ENCODE measurements at regions not wholly inside any gene's neighbourhood (a gene's known extent, or its start where the extent isn't known, plus 50 kb on each side); places are given as distances from the start of the nearest gene placed in this dataset.

DNA sequence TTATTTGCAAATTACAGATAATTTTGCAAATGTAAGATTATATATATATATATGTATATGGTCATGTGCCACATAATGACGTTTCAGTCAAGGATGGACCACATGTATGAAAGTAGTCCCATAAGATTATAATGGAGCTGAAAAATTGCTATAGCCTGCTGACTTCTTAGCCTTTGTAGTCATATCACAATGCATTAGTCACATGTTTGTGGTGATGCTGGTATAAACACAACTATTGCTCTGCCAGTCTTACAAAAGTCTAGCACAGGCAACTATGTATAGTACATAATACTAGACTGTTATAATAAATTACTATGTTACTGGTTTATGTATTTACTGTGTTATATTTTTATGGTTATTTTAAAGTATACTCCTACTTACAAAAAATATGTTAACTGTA is 444.3 kb downstream of the KCNJ2 start:
- TF ChIP-seq POLR2A (IDR thresholded peaks at IDR 0.05): no peak
- TF ChIP-seq, protein P1, sequence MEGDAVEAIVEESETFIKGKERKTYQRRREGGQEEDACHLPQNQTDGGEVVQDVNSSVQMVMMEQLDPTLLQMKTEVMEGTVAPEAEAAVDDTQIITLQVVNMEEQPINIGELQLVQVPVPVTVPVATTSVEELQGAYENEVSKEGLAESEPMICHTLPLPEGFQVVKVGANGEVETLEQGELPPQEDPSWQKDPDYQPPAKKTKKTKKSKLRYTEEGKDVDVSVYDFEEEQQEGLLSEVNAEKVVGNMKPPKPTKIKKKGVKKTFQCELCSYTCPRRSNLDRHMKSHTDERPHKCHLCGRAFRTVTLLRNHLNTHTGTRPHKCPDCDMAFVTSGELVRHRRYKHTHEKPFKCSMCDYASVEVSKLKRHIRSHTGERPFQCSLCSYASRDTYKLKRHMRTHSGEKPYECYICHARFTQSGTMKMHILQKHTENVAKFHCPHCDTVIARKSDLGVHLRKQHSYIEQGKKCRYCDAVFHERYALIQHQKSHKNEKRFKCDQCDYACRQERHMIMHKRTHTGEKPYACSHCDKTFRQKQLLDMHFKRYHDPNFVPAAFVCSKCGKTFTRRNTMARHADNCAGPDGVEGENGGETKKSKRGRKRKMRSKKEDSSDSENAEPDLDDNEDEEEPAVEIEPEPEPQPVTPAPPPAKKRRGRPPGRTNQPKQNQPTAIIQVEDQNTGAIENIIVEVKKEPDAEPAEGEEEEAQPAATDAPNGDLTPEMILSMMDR (IDR thresholded peaks at IDR 0.05): no peak

Data from Peyer's patch (tissue), 4 donors.